ENCODE measurements at regions not wholly inside any gene's neighbourhood (a gene's known extent, or its start where the extent isn't known, plus 50 kb on each side); places are given as distances from the start of the nearest gene placed in this dataset.

DNA sequence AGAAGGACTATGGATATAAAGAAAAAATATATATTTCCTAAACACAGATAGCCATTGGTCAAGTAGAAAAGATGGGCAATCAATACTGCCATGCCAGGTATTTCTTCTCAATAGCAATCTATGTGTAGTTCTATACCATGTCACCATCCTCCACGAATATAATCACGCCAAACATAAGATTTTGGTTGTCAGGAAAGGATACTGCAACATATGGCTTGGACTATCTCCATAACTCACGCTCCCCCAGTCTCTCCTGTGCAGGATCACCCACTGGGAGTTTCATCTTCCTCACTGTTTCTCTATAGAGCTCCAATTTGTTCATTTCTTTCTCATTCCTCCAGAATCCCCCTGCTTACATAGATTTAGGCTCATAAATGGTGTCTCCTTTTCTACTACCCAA, 462.9 kb upstream of the KCNMB2 start:
- intact Hi-C loops (cut with micrococcal nuclease), result loop anchor here (10.0 kb wide), 2 partner anchors 259 to 879 kb away; partner anchors contain the start of gene TBL1XR1
- CTCF ChIA-PET, result interaction anchor here (0.8 to 1.8 kb wide), 2 partner anchors 10 to 12 kb away, joined by 4 to 6 read pairs; no protein-coding TSS in a partner anchor

More for the DNA sequence above, 462.9 kb upstream of the KCNMB2 start:
- Histone ChIP-seq H3K27ac (ENCODE audit: insufficient read depth, low read depth, low read length) (no peak overlapping the region), H3K9ac (replicated peaks; ENCODE audit: extremely low read depth, insufficient read depth, low read length) (no peak overlapping the region), H3K4me1 (ENCODE audit: control insufficient read depth, extremely low read depth, insufficient read depth, low read length) (peaks cover 4% of the 10 kb centered on the region), H4K20me1 (replicated peaks; ENCODE audit: control insufficient read depth, extremely low read depth, insufficient read depth, low read length) (no peaks in the 10 kb centered on the region), H3K79me2 (ENCODE audit: control insufficient read depth, insufficient read depth, low read length) (no peaks in the 10 kb centered on the region), H3K36me3 (ENCODE audit: control insufficient read depth in 2 of 2, extremely low read depth in 1 of 2, insufficient read depth in 2 of 2, low read length in 2 of 2) (no peaks in the 10 kb centered on the region), H3K4me3 (replicated peaks in 1 of 3; ENCODE audit: insufficient read depth in 1 of 3, low read depth in 1 of 3, low read length in 3 of 3) (no peak overlapping the region), H2AFZ (ENCODE audit: low read depth, low read length) (no peak overlapping the region), H3K9me3 (replicated peaks; ENCODE audit: control insufficient read depth, insufficient read depth, low read length) (no peaks in the 10 kb centered on the region), H3K4me2 (ENCODE audit: insufficient read depth, low read length) (no peak overlapping the region), H3K9me1 (replicated peaks; ENCODE audit: control insufficient read depth, extremely low read depth, insufficient read depth, low read length) (no peaks in the 10 kb centered on the region), H3K27me3 (ENCODE audit: control insufficient read depth in 2 of 2, insufficient read depth in 2 of 2, low read length in 2 of 2) (no peaks in the 10 kb centered on the region)
- TF ChIP-seq FOS (IDR thresholded peaks at IDR 0.05; ENCODE audit: borderline replicate concordance, insufficient read depth, low read length), result no peak
- TF ChIP-seq MYC (IDR thresholded peaks at IDR 0.05; ENCODE audit: low read depth, low read length), result no peak
- TF ChIP-seq, protein P1, sequence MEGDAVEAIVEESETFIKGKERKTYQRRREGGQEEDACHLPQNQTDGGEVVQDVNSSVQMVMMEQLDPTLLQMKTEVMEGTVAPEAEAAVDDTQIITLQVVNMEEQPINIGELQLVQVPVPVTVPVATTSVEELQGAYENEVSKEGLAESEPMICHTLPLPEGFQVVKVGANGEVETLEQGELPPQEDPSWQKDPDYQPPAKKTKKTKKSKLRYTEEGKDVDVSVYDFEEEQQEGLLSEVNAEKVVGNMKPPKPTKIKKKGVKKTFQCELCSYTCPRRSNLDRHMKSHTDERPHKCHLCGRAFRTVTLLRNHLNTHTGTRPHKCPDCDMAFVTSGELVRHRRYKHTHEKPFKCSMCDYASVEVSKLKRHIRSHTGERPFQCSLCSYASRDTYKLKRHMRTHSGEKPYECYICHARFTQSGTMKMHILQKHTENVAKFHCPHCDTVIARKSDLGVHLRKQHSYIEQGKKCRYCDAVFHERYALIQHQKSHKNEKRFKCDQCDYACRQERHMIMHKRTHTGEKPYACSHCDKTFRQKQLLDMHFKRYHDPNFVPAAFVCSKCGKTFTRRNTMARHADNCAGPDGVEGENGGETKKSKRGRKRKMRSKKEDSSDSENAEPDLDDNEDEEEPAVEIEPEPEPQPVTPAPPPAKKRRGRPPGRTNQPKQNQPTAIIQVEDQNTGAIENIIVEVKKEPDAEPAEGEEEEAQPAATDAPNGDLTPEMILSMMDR (IDR thresholded peaks at IDR 0.05; ENCODE audit: extremely low read depth in 1 of 2, insufficient read depth in 1 of 2, low read depth in 1 of 2, low read length in 2 of 2), result no peak
- TF ChIP-seq POLR2A (IDR thresholded peaks at IDR 0.05; ENCODE audit: low read depth, low read length), result no peak
- no peak for TF ChIP-seq POLR2AphosphoS5 (IDR thresholded peaks at IDR 0.05; ENCODE audit: insufficient read depth, low read depth, low read length)
- TF ChIP-seq, protein P2, sequence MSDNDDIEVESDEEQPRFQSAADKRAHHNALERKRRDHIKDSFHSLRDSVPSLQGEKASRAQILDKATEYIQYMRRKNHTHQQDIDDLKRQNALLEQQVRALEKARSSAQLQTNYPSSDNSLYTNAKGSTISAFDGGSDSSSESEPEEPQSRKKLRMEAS (IDR thresholded peaks at IDR 0.05; ENCODE audit: insufficient read depth, insufficient read length), result no peak
- TF ChIP-seq JUN (IDR thresholded peaks at IDR 0.05; ENCODE audit: borderline replicate concordance, insufficient read depth, insufficient read length, low read depth), result no peak
- TF ChIP-seq EZH2 (IDR thresholded peaks at IDR 0.05; ENCODE audit: borderline replicate concordance, low read depth, low read length, severe bottlenecking), result no peak
- TF ChIP-seq GATA2 (IDR thresholded peaks at IDR 0.05; ENCODE audit: insufficient read depth, insufficient read length, low read depth, low read length), result no peak
- FAIRE-seq (no peak), DNase-seq (ENCODE audit: low read depth, low spot score) (no peak)
- POLR2A ChIA-PET, result no interaction called here
- BruUV-seq (replicated peaks), result no TSS peak
- dilution Hi-C loops (cut with MboI; ENCODE audit: extremely low pct_ligation_motif_present, low sequenced_read_pairs), result no loop called here
